NCI-H2107 treated with DMSO at 0.1 percent for 48 hours (cell line): ENCODE measurements at regions not wholly inside any gene's neighbourhood (a gene's known extent, or its start where the extent isn't known, plus 50 kb on each side); places are given as distances from the start of the nearest gene placed in this dataset.
A peak's percentile ranks its signal among the peaks of the same experiment; 100 is the strongest.

Experiments
- DNase-seq: peaks from one replicate; lab custom pipeline; 2025; ENCODE audit not compliant: unreplicated experiment; lab: John Stamatoyannopoulos, UW

DNA sequence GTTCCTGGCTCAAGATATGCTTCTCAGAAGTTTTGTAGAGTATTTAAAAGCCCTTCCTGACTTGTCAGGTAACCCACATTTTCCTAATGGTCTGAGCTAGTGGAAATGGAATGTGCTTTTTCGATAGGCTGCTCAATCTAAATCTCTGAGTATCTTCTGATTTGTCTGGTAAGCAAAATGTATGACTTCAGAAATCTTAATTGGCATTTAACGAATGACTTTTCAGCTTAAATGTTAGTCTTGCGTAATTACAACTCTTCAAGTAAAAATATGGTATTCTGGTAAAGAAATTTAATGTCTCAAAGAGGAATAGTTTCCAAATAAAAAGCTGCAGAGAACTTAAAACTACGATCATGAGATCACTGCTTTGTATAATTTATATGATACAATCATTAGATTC is 379.1 kb downstream of the ANKRD50 start:
- DNase-seq = no peak

DNA sequence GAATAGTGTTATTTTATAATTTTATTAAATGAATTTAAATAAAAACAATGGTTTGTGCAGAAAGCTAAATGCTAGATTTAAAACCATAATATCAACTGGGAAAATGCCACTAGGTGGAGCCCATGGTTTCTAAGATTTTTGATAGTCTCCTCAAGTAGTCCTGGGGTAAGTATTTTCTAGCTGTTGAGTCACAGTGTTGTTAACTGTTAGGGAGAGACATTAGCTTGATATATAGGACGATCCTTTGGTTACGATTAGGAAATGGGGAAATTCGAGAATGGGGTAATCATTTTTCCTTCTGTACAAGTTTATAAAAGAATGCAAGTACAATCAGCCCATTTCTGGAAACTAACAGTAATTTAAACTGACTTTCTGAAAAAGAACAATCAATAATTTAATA is 378.4 kb downstream of the ANKRD50 start:
- DNase-seq = peak; percentile 28

DNA sequence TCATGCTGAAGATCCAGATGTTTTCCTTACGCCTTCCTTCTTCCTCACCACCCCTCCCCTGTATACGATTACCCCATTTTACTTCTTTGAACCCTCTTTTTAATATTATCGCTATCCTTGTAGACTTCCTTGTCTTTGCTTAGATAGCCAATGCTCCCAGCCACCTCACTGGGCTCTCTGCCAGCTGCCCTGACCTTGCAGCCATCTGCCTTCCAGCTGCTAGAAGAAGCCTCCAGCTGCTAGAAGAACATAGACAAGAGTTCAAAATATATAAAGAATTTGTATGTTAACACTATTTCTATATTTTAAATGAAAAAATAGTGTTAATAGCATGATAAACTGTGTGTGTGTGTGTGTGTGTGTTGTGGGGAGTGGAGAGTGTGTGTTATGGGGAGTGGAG is 374.7 kb downstream of the ANKRD50 start:
- no peak for DNase-seq

DNA sequence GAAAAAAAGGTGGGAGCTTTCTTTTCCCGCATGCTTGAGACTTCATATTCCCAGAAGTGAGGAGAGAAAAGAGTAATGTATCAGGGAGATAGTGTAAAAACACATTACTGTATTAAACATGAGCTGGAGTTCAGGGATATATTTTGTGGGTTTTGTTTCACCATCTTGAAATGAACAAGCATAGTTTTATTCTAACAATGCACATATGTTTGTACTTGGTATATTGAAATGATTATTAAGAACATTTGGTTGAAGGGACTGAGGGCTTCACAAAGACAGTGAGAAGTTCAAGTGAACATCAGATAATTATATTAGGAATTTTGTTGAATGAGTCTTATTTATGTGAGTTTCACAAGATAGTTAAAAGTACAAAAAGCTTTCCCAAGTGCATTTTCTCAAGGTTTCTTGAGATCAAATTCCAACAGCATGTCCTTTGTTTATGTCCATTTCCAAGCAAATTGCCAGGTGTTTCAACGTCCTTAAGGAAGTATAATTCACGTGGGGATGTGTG is 368.8 kb downstream of the ANKRD50 start:
- no peak for DNase-seq

DNA sequence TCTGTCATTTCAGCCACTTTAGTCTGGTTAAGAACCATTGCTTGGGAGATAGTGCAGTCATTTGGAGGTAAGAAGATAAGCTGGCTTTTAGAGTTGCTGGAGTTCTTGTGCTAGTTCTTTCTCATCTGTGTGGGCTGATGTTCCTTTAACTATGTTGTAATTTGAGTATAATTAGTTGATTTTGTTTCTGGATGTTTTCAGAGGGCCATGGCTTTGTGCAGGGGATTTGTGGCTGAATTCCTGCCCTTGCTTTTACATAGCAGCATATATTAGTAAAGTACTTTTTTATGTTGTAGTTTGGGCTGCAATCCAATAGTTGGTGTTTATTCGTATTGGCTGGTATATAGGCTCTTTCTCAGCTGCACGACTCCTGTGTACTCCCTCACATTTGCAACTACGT is 339.6 kb downstream of the ANKRD50 start:
- DNase-seq = no peak

DNA sequence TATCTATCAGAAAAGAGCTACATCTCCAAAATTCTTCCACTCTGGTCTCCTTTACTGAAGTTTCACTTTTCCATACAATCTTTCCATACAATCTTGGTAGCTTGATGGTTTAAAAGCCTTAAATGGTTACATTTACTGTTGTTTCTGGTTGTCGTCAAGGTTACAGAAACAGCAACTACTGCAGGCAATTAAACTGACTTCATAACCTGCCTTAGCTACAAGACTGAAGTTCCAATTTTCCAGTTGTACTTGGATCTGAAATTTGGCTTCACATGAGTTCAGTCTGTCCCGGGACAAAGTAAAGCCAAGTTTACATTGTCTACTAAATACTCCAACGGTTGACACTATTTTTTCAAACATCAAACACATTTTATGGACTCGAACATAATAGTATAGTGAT is 326.4 kb downstream of the ANKRD50 start:
- DNase-seq = no peak

DNA sequence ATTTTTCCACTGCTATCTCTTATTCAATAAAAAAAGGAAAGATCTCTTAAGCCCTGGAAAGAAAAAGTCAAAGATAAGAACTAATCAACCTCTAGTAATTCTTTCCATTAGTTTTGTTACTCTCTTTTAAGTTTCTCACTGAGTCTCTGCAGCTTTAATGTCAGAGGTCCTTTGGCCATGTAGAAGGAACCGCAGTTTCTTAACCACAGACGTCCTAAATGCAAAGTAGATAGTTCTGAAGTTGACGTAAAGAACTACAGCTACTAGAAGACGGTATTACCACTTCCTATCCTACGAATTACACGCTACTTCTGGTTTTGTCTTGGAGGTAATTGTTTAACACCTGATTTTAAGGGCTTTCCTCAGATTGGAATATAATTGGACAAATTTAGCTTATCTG is 325.9 kb downstream of the ANKRD50 start:
- no peak for DNase-seq

DNA sequence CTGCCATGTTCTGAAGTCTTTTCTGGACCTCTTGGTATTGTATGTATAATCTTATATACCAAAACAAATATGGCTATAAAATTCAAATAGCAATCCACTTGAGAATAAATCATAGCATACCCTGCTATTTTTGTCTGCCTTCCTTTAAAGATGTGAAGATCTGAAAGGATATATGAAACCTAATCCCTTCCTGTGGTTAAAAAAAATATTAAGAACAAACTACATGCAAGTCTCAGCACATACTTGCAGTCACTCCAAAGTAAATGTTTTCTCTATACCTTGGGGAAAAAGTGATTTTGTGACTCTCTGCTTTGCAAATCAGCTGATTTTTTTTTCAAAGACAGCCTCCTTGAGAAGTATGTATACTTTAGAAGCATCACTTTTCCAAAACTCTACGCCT is 322.9 kb downstream of the ANKRD50 start:
- no peak for DNase-seq

DNA sequence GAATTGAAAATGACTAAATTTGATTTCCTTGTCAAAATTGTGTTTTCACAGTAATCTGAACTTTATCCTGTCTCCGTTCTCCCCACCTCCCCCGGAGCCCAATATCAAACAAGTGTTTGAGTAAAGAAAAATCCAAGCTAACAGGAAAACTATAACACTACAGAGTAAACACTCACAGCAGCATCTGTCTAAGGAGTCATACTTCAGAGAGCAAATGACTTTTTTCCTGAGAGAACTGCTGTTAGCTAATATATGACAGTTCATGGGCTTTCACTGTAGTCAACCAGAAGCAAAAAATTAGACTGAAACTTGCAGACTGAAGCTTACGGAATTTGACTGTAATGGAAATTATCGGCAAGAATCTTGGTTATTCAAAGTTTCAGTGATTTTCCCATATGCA is 321.7 kb downstream of the ANKRD50 start:
- DNase-seq = no peak

DNA sequence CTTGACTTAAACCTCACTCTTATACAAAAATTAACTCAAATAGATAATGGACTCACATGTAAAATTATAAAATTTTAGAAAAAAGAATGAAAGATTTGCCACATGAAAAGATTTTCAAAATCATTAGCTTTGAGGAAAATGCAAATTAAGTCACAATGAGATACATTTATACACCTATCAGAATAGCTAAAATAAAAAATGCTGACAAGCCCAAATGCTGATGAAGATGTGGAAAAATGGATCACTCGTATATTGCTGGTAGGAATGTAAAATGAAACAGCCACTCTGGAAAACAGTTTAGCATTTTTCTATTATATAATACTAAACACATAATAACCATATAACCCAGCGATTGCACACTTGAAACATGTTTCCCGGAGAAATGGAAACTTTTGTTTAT is 316.2 kb downstream of the ANKRD50 start:
- DNase-seq = no peak

DNA sequence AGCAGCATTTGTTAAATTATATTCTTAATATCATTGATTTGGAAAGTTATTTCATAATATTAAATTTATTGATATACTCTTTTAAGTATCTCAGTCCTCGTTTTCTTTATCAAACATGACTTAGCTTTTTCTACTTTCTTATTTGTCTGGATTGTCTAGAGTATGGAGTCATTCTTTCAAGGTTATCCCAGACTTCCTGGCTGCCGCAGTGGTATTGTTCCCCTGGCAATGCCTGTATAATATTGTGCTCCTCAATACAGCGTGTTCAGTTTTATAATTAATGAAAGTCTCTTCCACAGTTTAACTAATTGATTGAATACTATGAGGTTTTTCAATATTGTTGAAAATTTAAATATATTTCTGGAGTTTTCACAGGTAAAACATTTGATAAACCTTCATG is 310.9 kb downstream of the ANKRD50 start:
- DNase-seq = no peak

DNA sequence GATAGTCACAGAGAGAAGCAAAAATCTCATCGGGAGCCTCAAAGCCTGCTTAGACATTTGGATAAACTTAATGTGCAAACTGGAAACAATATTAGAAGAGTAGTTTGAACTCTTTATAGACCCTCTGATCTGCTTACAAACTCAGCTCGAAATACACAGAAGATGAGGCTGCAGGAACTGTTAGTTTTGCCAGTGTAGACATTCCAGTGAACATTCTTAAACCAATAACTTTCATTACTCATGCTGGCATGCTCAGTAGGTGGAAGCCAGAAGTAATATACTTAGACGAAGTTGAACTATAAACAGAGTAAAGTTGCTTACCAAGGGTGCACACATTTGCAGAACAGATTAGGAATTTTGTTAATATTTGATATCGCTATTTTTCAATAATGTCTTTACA is 303.5 kb downstream of the ANKRD50 start:
- no peak for DNase-seq

DNA sequence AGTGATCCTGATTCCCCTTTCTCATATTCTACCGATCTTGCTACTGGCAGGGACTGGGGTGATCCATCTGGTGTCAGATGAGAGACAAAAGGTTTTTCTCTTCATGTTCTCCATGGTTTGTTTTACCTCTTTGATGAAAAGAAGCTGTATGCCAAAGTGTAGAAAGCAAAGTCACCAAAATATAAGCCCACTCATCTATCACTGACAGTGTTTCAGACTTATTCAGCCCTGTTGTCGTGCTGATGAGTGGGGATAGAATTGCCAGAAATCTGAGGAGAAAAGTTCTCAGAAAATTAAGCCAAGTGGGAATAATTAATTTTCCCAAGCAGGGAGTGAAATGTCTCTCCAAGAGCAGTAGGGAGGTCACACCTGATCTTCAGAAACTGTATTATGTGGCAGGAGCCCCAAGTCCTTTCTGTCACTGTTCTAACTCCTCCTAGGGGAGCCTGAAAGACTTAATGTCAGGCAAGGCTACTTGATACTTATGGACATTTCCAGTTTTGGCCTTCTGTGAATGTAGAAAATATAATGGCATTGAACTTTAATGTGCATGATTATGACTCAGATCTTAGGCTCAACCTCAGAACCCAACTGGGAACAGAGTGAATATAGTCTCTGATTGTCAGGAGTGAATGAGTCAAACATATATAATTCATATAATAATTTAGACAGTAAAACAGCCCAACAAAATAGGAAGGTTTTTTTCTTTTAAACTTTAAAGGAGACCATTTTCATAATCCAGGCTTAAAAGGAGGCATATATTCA is 298.1 kb downstream of the ANKRD50 start:
- no peak for DNase-seq

DNA sequence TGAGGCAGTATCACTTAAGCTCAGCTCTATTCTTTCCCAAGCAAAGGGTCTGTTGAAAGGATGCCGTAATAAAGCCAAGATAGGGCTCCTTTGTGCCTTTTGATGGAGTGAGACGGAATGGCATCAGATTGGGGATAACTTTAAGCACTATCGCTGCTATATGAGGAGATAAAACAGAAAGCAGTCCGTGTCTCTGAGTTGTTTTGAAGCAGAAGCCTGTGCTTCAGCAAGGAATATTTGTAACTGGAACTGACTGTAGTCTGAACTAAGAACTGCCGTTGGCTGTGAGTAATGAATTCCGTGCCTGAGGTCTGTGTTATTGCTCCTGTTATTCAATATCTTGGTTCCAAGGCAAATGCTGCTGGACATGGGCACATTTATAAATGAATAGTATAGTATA is 297.4 kb downstream of the ANKRD50 start:
- DNase-seq = no peak

DNA sequence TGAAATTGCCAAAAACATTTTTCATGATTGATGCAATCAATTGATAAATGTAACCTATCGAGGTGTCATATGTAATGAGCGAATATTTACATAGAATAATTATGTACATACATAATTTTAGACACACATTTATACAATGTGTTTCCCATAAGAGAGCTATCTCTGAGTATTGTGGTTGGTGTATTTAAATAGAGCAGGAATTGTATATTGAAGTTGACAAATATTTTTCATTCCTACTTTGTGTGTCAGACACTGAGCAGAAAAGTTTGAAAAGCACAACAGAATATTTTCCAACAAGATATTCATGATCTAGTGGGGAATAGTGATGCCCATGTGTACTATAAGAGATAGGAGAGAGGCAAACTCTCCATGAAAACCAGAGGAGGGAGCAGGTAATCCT is 295.2 kb downstream of the ANKRD50 start:
- DNase-seq = no peak

DNA sequence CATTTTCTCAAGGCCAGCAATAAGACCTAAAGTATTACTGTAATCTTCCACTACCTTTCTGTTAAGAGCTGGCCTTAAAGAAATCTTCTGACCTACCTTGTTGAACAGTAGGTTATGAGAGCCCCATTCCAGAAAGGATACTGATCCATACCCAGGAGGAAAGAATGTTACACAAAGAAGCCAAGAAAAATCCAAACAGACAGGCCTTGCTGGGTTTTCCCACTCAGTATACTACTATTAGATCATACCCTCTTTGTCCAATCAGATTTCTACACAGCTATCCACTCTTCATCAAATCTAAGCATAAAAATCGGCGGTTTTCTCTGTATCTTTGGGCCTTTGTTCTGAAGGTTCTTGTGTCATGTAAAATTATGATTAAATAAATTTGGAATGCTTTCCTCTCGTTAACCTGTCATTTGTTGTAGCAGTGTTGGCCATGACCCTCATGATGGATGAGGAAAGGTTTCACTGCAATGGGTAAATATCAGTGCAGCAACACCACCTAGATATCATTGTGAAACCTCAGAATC is 292.3 kb downstream of the ANKRD50 start:
- no peak for DNase-seq

DNA sequence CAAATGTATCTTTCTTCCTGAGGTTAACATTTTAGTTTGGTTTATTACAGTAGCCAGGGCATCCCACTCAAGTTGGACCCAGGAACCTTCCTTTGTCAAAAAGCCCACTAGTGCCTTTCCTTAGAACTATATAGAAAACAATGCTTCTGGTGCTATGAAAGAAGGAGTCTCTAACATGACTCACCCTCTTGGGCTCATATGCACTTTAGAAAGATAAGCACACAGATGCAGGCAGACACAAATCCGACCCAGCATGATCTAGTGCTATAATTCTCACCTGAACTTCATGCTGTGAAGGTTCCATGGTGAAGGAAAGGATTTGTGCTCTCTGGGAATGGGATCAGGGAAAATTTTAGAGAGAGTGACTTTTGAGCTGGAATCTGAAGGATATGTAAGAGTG is 289.4 kb downstream of the ANKRD50 start:
- no peak for DNase-seq

DNA sequence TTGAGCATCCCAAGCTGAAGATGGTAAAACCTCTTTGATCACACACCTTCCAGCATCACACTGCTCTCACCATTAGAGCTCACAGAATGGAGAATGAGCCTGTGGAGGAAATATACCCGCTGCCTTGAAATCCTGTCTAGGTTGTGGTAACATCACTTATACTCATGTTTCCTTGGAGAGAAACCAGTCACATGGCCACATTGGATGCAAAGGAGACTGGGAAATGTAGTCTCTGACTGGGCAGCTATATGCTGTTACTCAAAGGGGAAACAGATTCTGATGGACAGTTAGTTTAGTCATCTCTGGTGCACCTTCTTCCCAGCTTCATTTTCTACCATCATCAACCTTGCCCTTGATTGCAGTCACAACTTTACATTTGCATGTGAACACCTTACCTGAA is 286.3 kb downstream of the ANKRD50 start:
- DNase-seq = no peak

DNA sequence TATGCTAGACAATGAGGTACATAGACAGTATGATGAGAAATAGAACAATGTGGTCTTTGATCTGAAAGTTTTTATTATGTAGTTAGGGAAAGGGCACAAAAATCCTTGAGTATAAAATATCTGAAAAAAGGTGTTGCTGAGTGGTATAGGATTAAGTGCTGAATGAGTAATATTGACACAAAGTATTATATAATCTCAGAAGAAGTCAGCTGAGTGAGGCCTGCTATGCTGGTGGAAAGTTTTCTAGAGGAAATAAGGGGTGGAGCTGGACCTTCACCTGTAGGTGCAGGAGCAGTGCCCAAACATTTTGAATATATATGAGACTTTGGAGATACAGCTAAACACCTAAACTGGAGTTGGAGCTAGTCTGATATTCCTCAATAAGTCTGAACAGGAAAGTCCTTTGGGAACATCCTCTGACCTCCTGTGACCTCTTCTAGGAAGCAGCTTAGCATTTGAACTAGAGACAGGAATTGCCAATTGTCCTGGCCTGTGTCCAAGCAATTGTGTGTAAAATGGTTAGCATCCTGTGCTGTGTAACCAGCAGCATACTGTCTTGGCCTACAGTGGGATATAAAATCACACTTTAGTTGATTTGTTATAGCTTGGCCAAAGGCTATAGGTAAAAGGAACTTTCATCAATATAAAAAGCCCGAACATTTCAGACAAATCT is 285.3 kb downstream of the ANKRD50 start:
- no peak for DNase-seq

DNA sequence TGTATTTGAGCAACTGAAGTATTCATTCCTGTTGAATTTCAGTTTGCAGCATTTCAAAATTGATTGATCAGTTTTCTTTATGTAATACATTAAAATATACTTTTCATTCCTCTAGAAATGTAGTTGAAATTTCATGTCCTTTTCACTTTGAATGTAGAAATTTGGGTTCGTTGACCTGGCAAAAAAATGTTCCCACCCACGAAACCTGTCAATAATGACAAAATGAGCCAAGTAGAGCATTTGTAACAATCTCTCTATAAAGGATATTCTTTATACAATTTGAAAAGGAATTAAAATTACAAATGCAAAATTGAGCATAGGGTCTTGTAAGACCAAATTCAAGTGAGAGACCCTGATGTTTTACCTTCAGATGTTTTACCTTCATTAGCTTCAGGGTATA is 283.9 kb downstream of the ANKRD50 start:
- no peak for DNase-seq

DNA sequence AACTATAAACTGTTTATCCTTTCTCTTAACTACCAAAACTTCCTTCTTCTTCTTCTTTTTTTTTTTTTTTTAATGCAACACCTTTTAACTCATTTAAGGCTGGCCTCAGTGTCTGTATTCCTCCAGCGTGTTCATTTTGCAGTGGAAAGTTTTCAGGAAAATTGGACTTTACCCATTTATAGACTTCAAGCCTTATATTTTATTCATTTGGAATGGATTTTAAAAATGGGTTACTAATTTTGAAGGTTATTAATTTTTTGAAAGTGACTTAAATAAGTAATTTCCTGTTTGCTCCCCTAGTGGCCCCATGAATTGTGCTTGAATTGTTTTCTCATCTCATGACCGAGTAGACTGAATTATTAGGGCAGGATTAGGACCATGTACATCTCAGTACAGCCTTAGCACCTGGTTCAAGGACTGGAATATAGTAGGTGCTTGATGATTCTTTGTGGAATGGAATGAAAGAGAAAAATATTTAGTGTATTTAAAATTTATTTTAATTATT is 282.7 kb downstream of the ANKRD50 start:
- DNase-seq = no peak

DNA sequence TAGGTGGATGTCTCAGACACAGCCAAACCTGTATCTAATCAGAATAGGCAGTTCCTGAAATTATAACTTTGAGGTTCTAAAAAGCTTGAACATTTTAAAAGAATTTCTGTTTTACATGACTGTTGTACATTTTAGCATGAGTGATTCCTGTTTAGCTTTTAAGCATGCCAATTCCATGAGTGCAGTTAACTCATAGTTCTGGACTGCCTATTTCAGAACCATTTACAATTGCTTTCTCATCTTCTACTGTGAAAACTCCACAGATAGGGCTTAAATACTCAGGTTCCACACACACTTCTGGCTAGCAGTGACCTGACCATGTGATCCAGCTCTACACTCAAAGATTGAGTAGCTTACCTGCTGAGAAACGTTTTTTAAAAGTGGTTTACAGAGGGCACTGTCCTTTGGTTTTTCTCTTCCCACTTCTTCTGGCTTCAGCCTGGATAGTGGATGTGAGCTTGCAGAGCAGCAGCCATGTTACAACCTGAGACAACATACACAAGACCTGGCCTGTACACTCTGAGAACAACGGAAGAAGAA is 280.8 kb downstream of the ANKRD50 start:
- DNase-seq = no peak
